ENCODE measurements at regions not wholly inside any gene's neighbourhood (a gene's known extent, or its start where the extent isn't known, plus 50 kb on each side); places are given as distances from the start of the nearest gene placed in this dataset.

GRCh38 chr5:34487159-34487879 lies 168.8 kb upstream of the RAI14 start:
- no peak for DNase-seq

GRCh38 chr5:34487956-34488355 lies 168.2 kb upstream of the RAI14 start:
- DNase-seq: no peak

- no peak for DNase-seq
Measured at GRCh38 chr5:34488984-34489383, 167.1 kb upstream of the RAI14 start.

GRCh38 chr5:34490506-34491250 lies 165.4 kb upstream of the RAI14 start:
- no peak for DNase-seq

GRCh38 chr5:34491251-34491620 lies 164.9 kb upstream of the RAI14 start:
- DNase-seq: no peak

GRCh38 chr5:34494111-34494755 lies 161.9 kb upstream of the RAI14 start:
- no peak for DNase-seq

- DNase-seq: no peak
Measured at GRCh38 chr5:34495178-34495577, 160.9 kb upstream of the RAI14 start.

GRCh38 chr5:34496260-34496691 lies 159.9 kb upstream of the RAI14 start:
- DNase-seq: no peak

- no peak for DNase-seq
Measured at GRCh38 chr5:34496701-34497469, 159.2 kb upstream of the RAI14 start.

- no peak for DNase-seq
Measured at GRCh38 chr5:34497470-34497808, 158.7 kb upstream of the RAI14 start.

GRCh38 chr5:34498572-34498971 lies 157.6 kb upstream of the RAI14 start:
- DNase-seq: no peak

GRCh38 chr5:34499001-34499734 lies 157.0 kb upstream of the RAI14 start:
- peak; percentile 46 to 49 for DNase-seq

GRCh38 chr5:34500236-34500847 lies 155.8 kb upstream of the RAI14 start:
- no peak for DNase-seq

GRCh38 chr5:34501016-34501415 lies 155.1 kb upstream of the RAI14 start:
- DNase-seq: no peak

- no peak for DNase-seq
Measured at GRCh38 chr5:34501840-34502239, 154.3 kb upstream of the RAI14 start.

- DNase-seq: no peak
Measured at GRCh38 chr5:34502581-34502980, 153.5 kb upstream of the RAI14 start.

- DNase-seq: no peak
Measured at GRCh38 chr5:34503379-34504253, 152.5 kb upstream of the RAI14 start.

- no peak for DNase-seq
Measured at GRCh38 chr5:34504967-34505366, 151.2 kb upstream of the RAI14 start.

- DNase-seq: no peak
Measured at GRCh38 chr5:34505731-34506130, 150.4 kb upstream of the RAI14 start.

- DNase-seq: no peak
Measured at GRCh38 chr5:34507933-34508332, 148.2 kb upstream of the RAI14 start.

GRCh38 chr5:34509392-34509791 lies 146.7 kb upstream of the RAI14 start:
- no peak for DNase-seq

Data from activated T-cell treated with anti-CD3 and anti-CD28 coated beads, Interleukin-2, amount 50 U/mL, for 48 hours (primary cell).